NCI-H2227 treated with DMSO at 0.1 percent for 48 hours (cell line): ENCODE measurements at regions not wholly inside any gene's neighbourhood (a gene's known extent, or its start where the extent isn't known, plus 50 kb on each side); places are given as distances from the start of the nearest gene placed in this dataset.

Source experiments
- DNase-seq: peaks from one replicate; lab custom pipeline; 2025; lab: John Stamatoyannopoulos, UW

DNA sequence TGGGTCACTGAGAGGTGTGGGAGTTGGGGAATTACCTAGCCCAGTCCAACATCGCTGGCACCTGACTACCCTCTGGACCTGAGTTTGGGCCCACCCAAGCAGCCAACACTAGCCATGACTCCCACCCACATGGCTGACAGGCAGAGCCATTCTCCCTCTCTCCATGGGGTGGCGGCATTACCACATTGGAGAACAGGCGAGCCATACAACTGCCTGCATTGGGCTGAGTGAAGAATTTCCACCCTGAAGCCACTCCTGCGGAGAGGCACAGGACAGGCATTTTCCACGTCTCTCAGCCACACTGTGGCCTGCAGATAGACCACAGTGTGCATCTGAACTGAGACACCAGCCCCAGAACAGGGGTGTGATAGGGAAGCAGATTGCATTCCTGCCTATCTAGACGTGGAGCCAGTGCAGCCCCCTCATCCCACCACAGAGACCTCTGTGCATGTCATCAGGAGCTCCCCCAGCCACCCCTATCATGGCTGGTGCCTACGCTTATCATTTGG, 58.2 kb upstream of the ANTXRL start:
- peak; percentile 21 for DNase-seq

DNA sequence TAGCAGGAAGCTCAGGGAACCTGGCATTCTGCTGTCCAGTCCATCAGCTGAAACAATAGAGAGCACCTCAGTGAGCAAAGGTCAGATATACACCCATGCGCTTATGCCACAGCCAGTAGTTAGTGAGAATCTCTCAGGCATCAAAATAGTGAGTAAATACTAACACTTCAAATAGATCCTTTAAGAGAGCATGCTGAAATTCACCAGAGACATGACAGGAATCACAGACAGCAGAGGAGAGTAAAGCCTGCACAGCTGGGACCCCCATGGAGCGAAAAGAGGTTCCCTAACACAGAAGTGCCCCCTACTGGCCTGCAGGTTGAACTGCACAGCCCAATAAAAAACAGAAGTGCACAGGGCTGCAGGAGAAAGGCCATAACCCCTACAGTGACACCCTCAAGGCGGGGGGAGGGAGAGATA, 57.6 kb upstream of the ANTXRL start:
- no peak for DNase-seq

DNA sequence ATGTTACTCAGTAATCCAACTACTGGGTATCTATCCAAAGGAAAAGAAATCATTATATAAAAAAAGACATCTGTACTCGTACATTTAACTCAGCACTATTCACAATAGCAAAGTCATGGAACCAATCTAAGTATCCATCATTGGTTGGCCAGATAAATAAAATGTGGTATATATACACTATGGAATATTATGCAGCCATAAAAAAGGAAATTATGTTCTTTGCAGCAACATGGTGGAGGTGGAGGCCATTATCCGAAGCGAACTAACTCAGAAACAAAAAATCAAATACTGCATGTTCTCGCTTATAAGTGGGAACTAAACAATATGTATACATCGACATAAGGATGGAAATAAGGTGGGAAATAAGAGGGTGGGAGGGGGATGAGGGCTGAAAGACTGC, 56.2 kb upstream of the ANTXRL start:
- no peak for DNase-seq

DNA sequence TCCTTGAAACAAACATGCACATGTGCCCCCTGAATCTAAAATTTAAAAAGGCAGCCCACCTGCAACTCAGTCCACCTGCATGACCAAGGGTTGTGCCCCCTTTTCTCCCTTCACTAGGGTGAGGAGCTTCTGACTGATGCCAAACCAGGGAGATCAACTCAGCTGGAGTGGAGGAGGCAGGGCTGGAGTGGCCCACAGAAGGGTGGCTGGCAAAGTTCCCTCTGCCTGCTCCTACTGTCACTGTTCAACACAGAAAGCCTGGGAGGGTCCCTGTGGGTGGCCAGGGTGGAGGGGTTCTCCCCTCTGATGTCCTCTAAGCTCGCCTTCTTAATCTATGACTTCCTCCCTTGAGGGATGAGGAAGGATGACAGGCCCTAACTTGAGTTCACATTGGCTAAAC, 55.7 kb upstream of the ANTXRL start:
- DNase-seq: no peak

DNA sequence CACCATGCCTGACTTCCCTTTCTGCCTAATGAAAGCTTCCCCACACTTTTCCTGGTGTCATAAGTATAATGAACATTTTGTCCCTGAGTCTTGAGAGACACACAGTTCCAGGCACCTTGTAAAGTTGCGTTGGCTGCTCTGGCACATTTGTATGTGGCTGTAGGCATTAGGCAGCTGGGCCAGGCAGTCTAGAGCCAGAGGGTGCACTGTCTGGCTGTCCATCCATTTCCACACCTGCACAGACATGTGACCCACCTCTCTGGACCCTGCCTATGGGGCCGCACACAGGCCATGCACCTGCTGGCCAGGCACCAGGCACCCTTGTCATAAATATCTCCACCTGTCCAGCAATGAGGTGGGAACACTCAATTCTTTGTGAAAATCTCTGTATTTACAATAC, 54.7 kb upstream of the ANTXRL start:
- DNase-seq: no peak

DNA sequence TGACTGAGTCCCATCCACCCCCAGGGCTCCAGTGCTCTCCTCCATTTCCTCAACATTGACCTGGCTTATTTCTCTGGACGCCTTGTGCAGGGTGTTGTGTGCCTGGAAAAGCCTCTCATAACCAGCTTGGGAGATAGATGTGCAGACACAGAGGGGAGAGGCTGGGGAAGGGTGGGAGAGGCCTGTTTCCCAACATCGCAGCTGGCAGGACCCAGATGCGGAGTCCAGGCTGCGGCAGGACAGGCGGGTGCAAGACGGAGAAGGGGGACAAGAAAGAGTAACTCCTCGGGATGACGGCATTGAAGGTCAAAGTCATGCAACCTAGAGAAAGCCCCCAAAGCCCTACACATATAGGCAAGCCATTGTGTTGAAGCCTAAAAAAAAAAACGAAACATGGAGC, 54.1 kb upstream of the ANTXRL start:
- DNase-seq: no peak

DNA sequence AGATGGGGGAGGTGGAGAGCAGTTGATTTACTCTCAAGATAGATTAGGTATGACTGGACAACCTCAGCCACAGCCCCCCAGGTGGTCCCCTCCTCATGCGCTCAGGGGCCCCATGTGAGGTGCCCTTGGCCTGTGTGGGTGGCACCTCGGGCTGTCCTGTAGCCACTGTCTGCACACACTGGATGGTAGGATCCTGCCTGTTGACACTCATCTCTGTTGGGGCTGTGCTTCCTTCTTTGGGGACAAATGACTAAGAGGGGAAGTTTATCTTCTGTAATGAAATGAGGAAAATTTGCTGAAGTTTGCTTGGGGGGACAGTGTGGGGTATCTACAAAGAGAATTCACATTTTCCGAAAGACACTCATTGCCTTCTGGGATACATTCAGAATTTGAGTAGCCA, 53.6 kb upstream of the ANTXRL start:
- no peak for DNase-seq

DNA sequence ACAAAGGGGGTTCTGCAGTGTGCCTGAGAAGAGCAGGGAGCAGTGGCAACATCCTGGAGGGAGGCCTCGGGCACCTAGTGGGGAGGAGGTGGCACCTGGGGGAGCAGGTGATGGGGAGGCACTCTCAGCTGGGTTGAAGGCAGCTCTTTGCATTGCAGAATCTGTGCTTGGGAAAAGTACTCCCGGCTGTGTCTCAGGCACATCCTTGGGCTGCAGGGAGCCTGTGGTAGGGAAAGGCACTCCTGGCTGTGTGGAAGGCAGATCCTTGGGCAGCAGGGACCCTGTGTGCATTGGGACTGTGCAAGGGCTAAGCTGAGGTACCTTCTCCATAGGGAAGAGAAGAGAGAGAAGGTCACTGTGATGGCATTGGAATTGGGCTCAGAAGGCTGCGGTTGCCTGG, 52.8 kb upstream of the ANTXRL start:
- DNase-seq: no peak

DNA sequence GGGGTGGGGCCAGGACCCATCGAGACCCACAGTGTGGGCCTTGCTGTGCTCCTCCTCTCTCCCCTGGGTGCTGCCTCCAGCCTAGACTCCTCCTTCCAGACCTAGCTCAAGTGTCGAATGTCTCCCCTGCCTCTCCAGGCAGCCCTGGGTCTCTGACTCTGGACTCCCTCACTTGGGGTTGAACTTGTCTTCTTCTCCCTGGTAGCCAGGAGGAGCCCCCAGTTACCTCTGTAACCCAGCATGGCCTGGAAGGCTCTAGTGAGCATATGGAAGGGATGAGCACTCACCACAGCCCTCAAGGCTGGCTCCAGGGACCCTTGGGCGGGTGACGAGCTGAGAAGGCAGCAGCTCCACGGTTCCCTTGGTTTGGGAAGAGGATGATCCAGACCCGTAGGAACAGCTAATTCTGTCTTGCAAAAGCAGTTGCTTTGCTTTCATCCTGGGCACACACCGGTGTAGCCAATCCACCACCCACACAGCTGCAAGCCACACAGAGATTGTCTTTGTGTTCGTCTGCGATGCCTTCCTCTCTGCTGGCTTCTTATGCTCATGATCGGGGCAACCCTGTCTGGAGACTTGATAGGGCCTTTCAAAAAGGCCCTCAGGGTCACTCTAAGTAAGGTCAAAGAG, 52.3 kb upstream of the ANTXRL start:
- no peak for DNase-seq

DNA sequence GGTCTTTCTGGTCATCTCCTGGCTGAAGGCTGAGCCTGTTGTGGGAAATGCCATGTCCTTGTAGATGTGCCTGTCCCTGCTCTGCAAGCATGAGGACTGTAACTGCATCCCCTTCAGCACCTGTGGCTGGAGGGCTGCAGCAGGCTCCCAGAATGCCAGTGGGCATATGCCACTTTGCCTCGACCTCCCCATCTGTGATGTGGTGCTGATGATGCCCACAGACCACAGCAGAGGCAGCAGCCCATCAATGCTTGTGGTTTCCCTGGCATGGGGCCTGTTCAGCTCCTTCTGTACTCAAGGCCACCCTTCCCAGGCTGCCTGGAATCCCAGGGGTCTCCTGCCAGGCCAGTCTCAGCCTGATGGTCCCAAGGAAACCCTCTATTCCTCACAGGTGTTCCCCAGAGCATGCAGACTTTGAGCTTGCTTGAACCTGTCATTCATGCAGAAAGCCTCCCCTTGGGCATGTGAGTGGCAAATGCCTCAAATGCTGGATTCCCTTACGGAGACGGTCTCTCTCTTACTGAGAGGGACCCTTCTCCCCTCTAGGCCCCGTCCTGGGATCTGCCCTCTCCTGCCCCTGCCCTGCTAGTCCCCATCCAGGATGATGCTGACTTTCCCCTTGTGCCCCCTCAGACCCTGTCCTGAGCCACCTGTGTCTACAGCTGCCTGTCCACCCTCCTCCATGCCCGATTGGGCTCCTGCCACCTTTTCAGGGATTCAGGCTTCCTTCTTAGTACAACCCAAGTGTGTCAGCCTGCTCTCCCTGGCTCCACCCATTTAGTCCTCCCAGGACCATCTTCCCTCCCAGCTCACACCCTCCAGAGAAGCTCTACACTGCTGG, 50.9 kb upstream of the ANTXRL start:
- no peak for DNase-seq

DNA sequence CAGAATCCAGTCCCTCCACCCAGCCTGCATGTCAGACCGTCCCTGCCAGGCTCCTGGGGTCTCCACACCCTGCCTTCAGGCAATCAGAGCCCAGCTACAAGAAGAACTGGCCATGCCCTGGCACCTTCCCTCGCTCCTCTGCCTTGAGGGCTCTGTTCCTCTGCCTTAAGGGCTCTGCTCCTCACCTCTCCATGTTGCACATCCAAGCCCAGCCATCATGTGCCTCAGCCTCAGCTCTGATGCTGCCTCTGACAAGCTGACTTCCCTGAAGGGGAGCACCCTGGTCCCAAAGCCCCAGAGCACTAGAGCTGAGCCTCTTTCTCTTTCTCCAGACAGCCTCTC, 50.3 kb upstream of the ANTXRL start:
- DNase-seq: no peak

DNA sequence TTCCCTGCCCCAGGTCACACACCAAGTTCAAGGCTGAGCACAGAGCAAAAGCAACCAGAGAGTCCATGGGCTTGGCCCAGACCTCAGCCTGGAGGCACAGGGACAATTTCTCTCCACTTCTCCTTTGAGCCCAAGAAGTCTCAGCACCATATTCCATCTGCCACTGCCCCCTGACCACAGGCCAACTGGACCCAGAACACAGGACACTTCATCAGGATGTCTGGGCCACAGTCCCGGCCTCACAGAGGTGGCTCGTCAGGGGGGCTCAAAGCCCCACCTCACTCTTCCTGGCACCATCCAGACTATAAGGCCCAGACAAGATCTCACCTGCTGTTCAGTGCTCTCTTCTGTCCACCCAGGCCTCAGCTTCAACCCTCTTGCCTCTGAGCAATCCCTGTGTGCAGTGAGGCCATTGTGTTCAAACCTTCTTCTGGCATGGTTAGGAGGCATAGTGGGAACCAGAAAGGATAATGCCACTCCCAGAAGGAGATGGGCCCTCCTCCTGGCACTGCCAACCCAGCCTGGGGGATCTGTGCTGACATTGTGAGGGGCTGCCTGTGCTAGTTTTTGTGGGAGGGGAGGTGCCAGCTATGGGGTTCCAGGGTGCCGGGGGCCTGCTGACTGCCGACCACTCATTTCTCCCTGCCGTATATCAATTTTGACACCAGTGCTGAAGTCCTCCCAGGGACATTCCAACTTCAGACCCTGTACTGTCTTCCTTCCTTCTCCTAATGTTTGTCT, 49.7 kb upstream of the ANTXRL start:
- no peak for DNase-seq
